IMR-90 (cell line): ENCODE measurements at regions not wholly inside any gene's neighbourhood (a gene's known extent, or its start where the extent isn't known, plus 50 kb on each side); places are given as distances from the start of the nearest gene placed in this dataset.

Experiments used
- ATAC-seq: fragments of 200-7000 bp; cut with Tn5 transposase; 2 replicates; pipeline ENCODE4 v1.9.1; 2020; ENCODE audit warnings: low read depth, mild to moderate bottlenecking, moderate library complexity
- BruUV-seq: library from RNA; stranded (reverse); fragments of 400-500 nt; replicated peaks from 2 replicates; lab custom pipeline; 2021; lab: Mats Ljungman, UMichigan
- CTCF ChIA-PET: fragments of 300-600 bp; formaldehyde crosslinking; extraction: SDS; loops from one replicate; lab custom pipeline; 2021; ENCODE audit warnings: antibody characterized with exemption; lab: Yijun Ruan, JAX
- POLR2A ChIA-PET: fragments of 300-600 bp; sonication (Branson Sonifier 250); formaldehyde crosslinking; loops from one replicate; lab custom pipeline; 2022; ENCODE audit warnings: antibody characterized with exemption; ENCODE audit not compliant: unreplicated experiment; lab: Charles Lee
- DNase-seq: peaks from one replicate; pipeline ENCODE4 v3.0.0; 2013
- H2AFZ ChIP-seq: replicated peaks from 2 replicates; pipeline ENCODE3; 2013; ENCODE audit warnings: low read length, mild to moderate bottlenecking; ENCODE audit not compliant: poor library complexity
- H2AK5ac ChIP-seq: 2 replicates; pipeline ENCODE4 v1.6.1; 2013; ENCODE audit warnings: low read depth, low read length, inconsistent platforms
- H2AK9ac ChIP-seq: replicated peaks from 2 replicates; pipeline ENCODE3; 2013; ENCODE audit warnings: mild to moderate bottlenecking, low read depth, low read length, moderate library complexity; ENCODE audit not compliant: poor library complexity
- H2BK120ac ChIP-seq: 2 replicates; pipeline ENCODE4 v1.6.1; 2013; ENCODE audit warnings: low read depth, low read length, inconsistent platforms
- H2BK15ac ChIP-seq: 3 replicates; pipeline ENCODE4 v1.6.1; 2013; ENCODE audit warnings: low read depth, low read length, inconsistent platforms
- H2BK20ac ChIP-seq: 2 replicates; pipeline ENCODE4 v1.6.1; 2013; ENCODE audit warnings: low read depth, mild to moderate bottlenecking, inconsistent platforms, low read length, moderate library complexity
- H2BK5ac ChIP-seq: 2 replicates; pipeline ENCODE4 v1.6.1; 2013; ENCODE audit warnings: mild to moderate bottlenecking, low read depth, low read length, inconsistent platforms; ENCODE audit not compliant: poor library complexity, severe bottlenecking
- H3K14ac ChIP-seq: replicated peaks from 2 replicates; pipeline ENCODE4 v1.6.1; 2013; ENCODE audit warnings: low read depth, low read length, inconsistent platforms
- H3K18ac ChIP-seq: 2 replicates; pipeline ENCODE4 v1.6.1; 2013; ENCODE audit warnings: low read depth, low read length, control low read depth
- H3K23ac ChIP-seq: 2 replicates; pipeline ENCODE4 v1.6.1; 2013; ENCODE audit warnings: low read depth, low read length, inconsistent platforms
- H3K27ac ChIP-seq: 2 replicates; pipeline ENCODE4 v1.5.1; 2013; ENCODE audit warnings: mild to moderate bottlenecking, control low read depth, low read length; ENCODE audit not compliant: insufficient read depth
- H3K27me3 ChIP-seq: 2 replicates; pipeline ENCODE4 v1.6.1; 2013; ENCODE audit warnings: low read length; ENCODE audit not compliant: control insufficient read depth, insufficient read depth
- H3K36me3 ChIP-seq: 2 replicates; pipeline ENCODE4 v1.6.1; 2013; ENCODE audit warnings: low read length, mixed read lengths; ENCODE audit not compliant: control insufficient read depth, insufficient read depth
- H3K4ac ChIP-seq: 2 replicates; pipeline ENCODE4 v1.6.1; 2013; ENCODE audit warnings: low read depth, low read length, inconsistent platforms
- H3K4me1 ChIP-seq: 2 replicates; pipeline ENCODE4 v1.6.1; 2013; ENCODE audit warnings: low read length, mixed read lengths; ENCODE audit not compliant: control insufficient read depth, insufficient read depth
- H3K4me2 ChIP-seq: 2 replicates; pipeline ENCODE4 v1.6.1; 2013; ENCODE audit warnings: low read depth, mild to moderate bottlenecking, control low read depth, low read length, moderate library complexity
- H3K4me3 ChIP-seq: 2 replicates; pipeline ENCODE4 v1.5.1; 2013; ENCODE audit warnings: low read depth, mild to moderate bottlenecking, control low read depth, low read length, moderate library complexity; ENCODE audit not compliant: insufficient read depth
- H3K56ac ChIP-seq: 2 replicates; pipeline ENCODE4 v1.6.1; 2013; ENCODE audit warnings: low read length, inconsistent platforms; ENCODE audit not compliant: insufficient read depth; ENCODE audit errors: extremely low read depth
- H3K79me1 ChIP-seq, 2 experiments: 2 replicates each; pipeline ENCODE4 v1.6.1; 2013; ENCODE audit warnings: low read length in 2 of 2, inconsistent platforms in 1 of 2, low read depth in 1 of 2
- H3K9ac ChIP-seq: 2 replicates; pipeline ENCODE4 v1.6.1; 2013; ENCODE audit warnings: low read depth, low read length, control low read depth
- H3K9me1 ChIP-seq: 2 replicates; pipeline ENCODE4 v1.6.1; 2013; ENCODE audit warnings: low read length, inconsistent platforms; ENCODE audit not compliant: insufficient read depth
- H3K9me3 ChIP-seq: 2 replicates; pipeline ENCODE4 v1.6.1; 2013; ENCODE audit warnings: low read length; ENCODE audit not compliant: control insufficient read depth, insufficient read depth
- H4K20me1 ChIP-seq: 2 replicates; pipeline ENCODE4 v1.6.1; 2013; ENCODE audit warnings: low read length, inconsistent platforms; ENCODE audit not compliant: insufficient read depth
- H4K5ac ChIP-seq: 2 replicates; pipeline ENCODE4 v1.6.1; 2013; ENCODE audit warnings: mild to moderate bottlenecking, low read depth, low read length, control low read depth
- H4K8ac ChIP-seq, 2 experiments: 2 replicates each; pipeline ENCODE4 v1.6.1; 2013; ENCODE audit warnings: low read depth in 2 of 2, low read length in 2 of 2, control low read depth in 1 of 2, inconsistent platforms in 1 of 2
- H4K91ac ChIP-seq: 2 replicates; pipeline ENCODE4 v1.6.1; 2013; ENCODE audit warnings: low read depth, low read length, inconsistent platforms; ENCODE audit not compliant: insufficient read depth
- CEBPB ChIP-seq: IDR thresholded peaks from 2 replicates; pipeline ENCODE4 v1.6.1; 2012; ENCODE audit warnings: low read depth, low read length, improper control_type of control experiment
- CHD1 ChIP-seq: IDR thresholded peaks from 2 replicates; pipeline ENCODE4 v1.6.1; 2012; ENCODE audit warnings: low read depth, low read length, improper control_type of control experiment
- CTCF ChIP-seq: conservative IDR thresholded peaks from 2 replicates; pipeline ENCODE4 v1.5.1; 2012; ENCODE audit warnings: mild to moderate bottlenecking, low read depth, low read length, improper control_type of control experiment
- MAFK ChIP-seq: IDR thresholded peaks from 2 replicates; pipeline ENCODE4 v1.6.1; 2012; ENCODE audit warnings: low read depth, low read length, improper control_type of control experiment
- NFE2L2 ChIP-seq: fragments of 150-350 bp; IDR thresholded peaks from 2 replicates; pipeline ENCODE4 v1.6.1; 2016; ENCODE audit warnings: low read depth, mild to moderate bottlenecking, low read length
- RCOR1 ChIP-seq: IDR thresholded peaks from 2 replicates; pipeline ENCODE4 v1.6.1; 2012; ENCODE audit warnings: mild to moderate bottlenecking, low read length, improper control_type of control experiment; ENCODE audit not compliant: insufficient replicate concordance
- WGBS, 2 experiments: methylation state at CpG; one replicate each; pipeline versions ENCODE4 v1.1.5 to v1.1.7; 2013; ENCODE audit warnings: missing lambda C conversion rate in 2 of 2; ENCODE audit not compliant: insufficient read length in 1 of 2; ENCODE audit errors: extremely low coverage in 2 of 2; 5-methylcytosine and 5-hydroxymethylcytosine counted together
- dilution Hi-C: fragments of 300-500 bp; cut with HindIII; formaldehyde crosslinking; loops from one replicate; pipeline ENCODE4 v1.14.3; 2018; ENCODE audit warnings: low sequenced_read_pairs; ENCODE audit not compliant: unreplicated experiment
- in situ Hi-C: fragments of 300-500 bp; cut with MboI; formaldehyde crosslinking; loops from 3 replicates; pipeline ENCODE4 v1.14.3; 2019; ENCODE audit warnings: low sequenced_read_pairs, inconsistent platforms, mixed read lengths
- intact Hi-C: fragments of 100-400 bp; cut with micrococcal nuclease; formaldehyde crosslinking; loops from 2 replicates; pipeline ENCODE4 v1.10.0; 2022

- no TSS peak for BruUV-seq
- H2AK9ac ChIP-seq = no peak overlapping the region
- WGBS, 2 experiments = no CpG with 5 or more reads among the region's 5 CpGs
- CTCF ChIA-PET = interaction anchor here (0.5 to 1.2 kb wide), 2 partner anchors 9 to 19 kb away, joined by 3 to 4 read pairs; no protein-coding TSS in a partner anchor
- no peak overlapping the region for H2BK120ac ChIP-seq
- no peak overlapping the region for H2BK20ac ChIP-seq
- H3K79me1 ChIP-seq = no peaks in the 10 kb centered on the region
- H3K27me3 ChIP-seq = no peaks in the 10 kb centered on the region
- POLR2A ChIA-PET = no interaction called here
- no peak overlapping the region for H3K23ac ChIP-seq
- H3K4me3 ChIP-seq = no peak overlapping the region
- H3K4me2 ChIP-seq = no peak overlapping the region
- intact Hi-C loops = no loop called here
- dilution Hi-C loops = no loop called here
- H2AFZ ChIP-seq = no peak overlapping the region
- no peaks in the 10 kb centered on the region; the same call in 1 of the 2 replicates for H3K4me1 ChIP-seq
- ATAC-seq (no peak), DNase-seq (no peak)
- no peak overlapping the region for H4K8ac ChIP-seq
- no peak overlapping the region for H4K5ac ChIP-seq
- in situ Hi-C loops = no loop called here
- no peaks in the 10 kb centered on the region for H3K36me3 ChIP-seq
- no peak overlapping the region for H2BK15ac ChIP-seq
- TF ChIP-seq RCOR1 (no peak), CHD1 (no peak), NFE2L2 (no peak), CEBPB (peak; percentile 62), CTCF (no peak), MAFK (no peak)
- no peak overlapping the region for H3K4ac ChIP-seq
- no peak overlapping the region for H3K14ac ChIP-seq
- H3K9me3 ChIP-seq = no peaks in the 10 kb centered on the region
- H3K56ac ChIP-seq = no peak overlapping the region
- H4K20me1 ChIP-seq = no peaks in the 10 kb centered on the region
- no peak overlapping the region for H3K9ac ChIP-seq
- H4K91ac ChIP-seq = no peak overlapping the region
- H2BK5ac ChIP-seq = no peak overlapping the region
- no peak overlapping the region for H2AK5ac ChIP-seq
- H3K9me1 ChIP-seq = no peaks in the 10 kb centered on the region
- H3K18ac ChIP-seq = no peak overlapping the region
- no peak overlapping the region for H3K27ac ChIP-seq
Measured at GRCh38 chr15:95834028-95834804, 496.3 kb upstream of the NR2F2 start.
